ENCODE measurements at regions not wholly inside any gene's neighbourhood (a gene's known extent, or its start where the extent isn't known, plus 50 kb on each side); places are given as distances from the start of the nearest gene placed in this dataset.

- TF ChIP-seq CTCF (IDR thresholded peaks at IDR 0.05; ENCODE audit: insufficient read depth, low read length) = no peak
- TF ChIP-seq, protein P1, sequence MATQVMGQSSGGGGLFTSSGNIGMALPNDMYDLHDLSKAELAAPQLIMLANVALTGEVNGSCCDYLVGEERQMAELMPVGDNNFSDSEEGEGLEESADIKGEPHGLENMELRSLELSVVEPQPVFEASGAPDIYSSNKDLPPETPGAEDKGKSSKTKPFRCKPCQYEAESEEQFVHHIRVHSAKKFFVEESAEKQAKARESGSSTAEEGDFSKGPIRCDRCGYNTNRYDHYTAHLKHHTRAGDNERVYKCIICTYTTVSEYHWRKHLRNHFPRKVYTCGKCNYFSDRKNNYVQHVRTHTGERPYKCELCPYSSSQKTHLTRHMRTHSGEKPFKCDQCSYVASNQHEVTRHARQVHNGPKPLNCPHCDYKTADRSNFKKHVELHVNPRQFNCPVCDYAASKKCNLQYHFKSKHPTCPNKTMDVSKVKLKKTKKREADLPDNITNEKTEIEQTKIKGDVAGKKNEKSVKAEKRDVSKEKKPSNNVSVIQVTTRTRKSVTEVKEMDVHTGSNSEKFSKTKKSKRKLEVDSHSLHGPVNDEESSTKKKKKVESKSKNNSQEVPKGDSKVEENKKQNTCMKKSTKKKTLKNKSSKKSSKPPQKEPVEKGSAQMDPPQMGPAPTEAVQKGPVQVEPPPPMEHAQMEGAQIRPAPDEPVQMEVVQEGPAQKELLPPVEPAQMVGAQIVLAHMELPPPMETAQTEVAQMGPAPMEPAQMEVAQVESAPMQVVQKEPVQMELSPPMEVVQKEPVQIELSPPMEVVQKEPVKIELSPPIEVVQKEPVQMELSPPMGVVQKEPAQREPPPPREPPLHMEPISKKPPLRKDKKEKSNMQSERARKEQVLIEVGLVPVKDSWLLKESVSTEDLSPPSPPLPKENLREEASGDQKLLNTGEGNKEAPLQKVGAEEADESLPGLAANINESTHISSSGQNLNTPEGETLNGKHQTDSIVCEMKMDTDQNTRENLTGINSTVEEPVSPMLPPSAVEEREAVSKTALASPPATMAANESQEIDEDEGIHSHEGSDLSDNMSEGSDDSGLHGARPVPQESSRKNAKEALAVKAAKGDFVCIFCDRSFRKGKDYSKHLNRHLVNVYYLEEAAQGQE (IDR thresholded peaks at IDR 0.05; ENCODE audit: insufficient replicate concordance, low read depth) = no peak
Measured at GRCh38 chr6:119874381-119874780, 524.8 kb upstream of the MAN1A1 start.

Data from HL-60 (cell line).